Suppressor macrophage treated with lipopolysaccharide for 1 hour (primary cell): ENCODE measurements at regions not wholly inside any gene's neighbourhood (a gene's known extent, or its start where the extent isn't known, plus 50 kb on each side); places are given as distances from the start of the nearest gene placed in this dataset.

Experiments
- DNase-seq, 3 donors: peaks; one replicate each; pipeline ENCODE4 v3.0.0-alpha.2; 2020 to 2022

- DNase-seq = no peak
These were observed 865.2 kb downstream of the SORCS3 start for GRCh38 chr10:105506262-105506661.

GRCh38 chr10:105503714-105504113 is 862.6 kb downstream of the SORCS3 start:
- no peak for DNase-seq

GRCh38 chr10:105502058-105502457 is 861.0 kb downstream of the SORCS3 start:
- no peak for DNase-seq

DNA sequence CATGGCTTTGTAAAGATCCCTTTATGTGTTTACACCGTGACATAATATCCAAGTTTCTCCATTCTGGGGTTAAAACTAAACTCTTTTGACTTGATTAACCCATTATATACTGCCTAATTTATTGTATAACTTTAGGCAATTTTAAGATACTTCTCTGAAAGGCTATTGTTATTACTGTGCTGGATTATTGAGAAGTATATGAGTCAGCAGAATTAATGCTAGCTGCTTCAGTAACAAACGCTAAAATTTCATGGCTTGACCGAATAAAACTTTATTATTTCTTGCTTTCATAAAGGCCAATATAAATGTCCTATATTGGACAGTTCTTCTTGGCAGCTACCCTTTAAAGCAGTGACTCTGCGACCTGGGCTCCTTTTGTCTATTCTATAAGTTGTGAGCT is 853.9 kb downstream of the SORCS3 start:
- DNase-seq = no peak

DNA sequence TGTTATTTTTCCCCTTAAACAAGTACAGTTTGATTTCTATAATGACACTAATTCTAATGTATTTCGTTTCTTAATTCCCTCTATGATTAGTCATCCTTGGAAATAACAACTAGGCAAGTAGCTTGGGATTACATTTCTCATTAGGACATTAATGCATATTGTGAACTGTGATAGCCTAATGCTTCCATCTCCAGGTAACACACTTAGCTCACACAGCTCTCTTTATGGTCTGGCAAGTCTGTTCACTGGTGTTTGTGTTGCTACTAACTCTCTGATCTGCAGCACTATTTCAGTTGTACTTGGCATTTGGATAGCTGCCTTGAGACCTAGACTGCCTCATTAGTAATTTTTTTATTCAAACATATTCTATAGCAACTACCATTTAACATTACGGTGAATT is 853.2 kb downstream of the SORCS3 start:
- DNase-seq = no peak

DNA sequence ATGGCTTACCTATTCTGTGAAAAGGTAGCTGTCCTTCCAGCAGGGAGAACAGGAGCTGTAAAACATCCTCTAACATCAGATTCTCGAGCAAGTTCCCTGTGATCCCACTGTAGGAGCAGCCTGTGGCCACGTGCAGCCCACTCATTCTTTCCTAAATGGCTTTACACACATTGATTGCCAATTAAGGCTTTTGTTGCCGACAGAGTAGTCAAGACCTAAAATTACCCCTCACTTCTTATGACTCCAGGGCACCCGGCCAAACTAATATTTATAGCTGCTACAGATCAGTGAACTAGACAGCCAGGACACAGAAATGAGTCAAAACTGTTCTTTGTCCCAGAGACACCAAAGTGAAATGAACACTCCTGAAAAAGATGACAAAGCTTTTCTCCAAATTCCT is 832.1 kb downstream of the SORCS3 start:
- no peak for DNase-seq

- no peak for DNase-seq
These were observed 827.7 kb downstream of the SORCS3 start for GRCh38 chr10:105468759-105469158.

- DNase-seq = no peak
These were observed 825.4 kb downstream of the SORCS3 start for GRCh38 chr10:105466521-105466920.

GRCh38 chr10:105434970-105435369 is 793.9 kb downstream of the SORCS3 start:
- DNase-seq = no peak

GRCh38 chr10:105413997-105414396 is 772.9 kb downstream of the SORCS3 start:
- DNase-seq = no peak

GRCh38 chr10:105409370-105409769 is 768.3 kb downstream of the SORCS3 start:
- no peak for DNase-seq

DNA sequence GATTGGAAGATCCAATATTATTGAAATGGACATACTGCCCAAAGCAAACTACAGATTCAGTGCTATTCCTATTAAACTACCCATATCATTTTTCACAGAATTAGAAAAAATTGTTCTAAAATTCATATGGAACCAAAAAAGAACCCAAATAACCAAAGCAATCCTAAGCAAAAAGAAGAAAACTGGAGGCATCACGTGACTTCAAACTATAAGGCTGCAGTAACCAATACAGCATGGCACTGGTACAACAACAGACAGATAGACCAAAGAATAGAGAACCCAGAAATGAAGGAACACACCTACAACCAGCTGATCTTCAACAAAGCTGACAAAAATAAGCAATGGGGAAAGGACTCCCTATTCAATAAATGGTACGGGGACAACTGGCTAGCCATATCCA is 765.4 kb downstream of the SORCS3 start:
- no peak for DNase-seq

DNA sequence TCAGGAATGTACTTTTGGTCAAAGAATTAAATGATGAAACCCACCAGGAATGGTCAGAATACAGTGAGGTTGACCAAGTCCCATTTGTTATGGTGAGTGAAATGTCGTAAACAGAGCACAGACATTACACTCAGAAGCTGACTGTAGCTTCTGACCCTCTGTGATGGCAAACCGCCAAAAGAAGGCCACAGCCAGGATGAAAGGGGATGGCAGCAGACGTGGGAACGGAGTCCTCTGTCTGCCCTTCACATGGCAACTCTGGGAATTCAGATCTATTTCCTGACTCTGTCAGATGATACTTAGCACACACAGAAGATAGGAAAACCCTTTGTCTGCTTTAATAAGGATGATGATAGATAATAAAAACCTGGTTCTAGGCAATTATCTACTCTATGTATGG is 757.1 kb downstream of the SORCS3 start:
- no peak for DNase-seq

GRCh38 chr10:105391670-105392351 is 750.7 kb downstream of the SORCS3 start:
- no peak for DNase-seq

DNA sequence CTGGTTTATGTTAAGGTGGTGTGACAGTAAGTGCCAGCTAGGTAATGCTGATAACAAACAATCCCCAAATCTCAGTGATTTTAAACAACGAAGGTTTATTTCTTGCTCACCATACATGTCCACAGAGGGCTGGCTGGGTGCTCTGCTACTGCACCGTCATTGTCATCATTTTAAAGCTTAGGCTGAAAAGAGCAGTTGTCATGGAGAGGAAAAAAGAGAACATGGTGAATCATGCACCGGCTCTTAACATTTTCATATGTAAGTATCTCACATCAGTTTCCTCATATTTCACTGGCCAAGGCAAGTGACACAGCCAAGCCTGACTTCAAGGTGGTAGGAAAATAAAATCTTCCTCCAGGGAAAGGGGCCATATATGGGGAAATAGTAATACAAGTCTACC is 746.9 kb downstream of the SORCS3 start:
- DNase-seq = no peak

DNA sequence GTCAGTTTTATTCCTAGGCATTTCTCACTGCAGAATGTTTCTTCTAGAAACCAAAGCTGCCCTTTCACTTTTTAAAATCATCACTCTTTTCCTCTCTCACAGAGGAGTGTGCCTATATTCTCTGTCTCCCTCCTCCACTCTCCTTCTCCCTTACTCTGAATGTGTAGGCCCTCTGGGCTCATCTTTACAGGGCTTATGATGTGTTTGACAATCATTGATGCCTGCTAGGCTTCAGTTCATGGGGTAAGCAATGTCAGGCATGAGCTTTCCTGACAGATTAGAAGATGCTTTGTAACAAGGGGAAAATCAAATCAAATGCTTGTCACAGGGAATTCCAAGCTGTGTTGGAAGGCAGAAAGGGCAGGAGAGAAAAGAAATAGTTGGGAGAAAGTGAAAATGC is 742.9 kb downstream of the SORCS3 start:
- DNase-seq = no peak

DNA sequence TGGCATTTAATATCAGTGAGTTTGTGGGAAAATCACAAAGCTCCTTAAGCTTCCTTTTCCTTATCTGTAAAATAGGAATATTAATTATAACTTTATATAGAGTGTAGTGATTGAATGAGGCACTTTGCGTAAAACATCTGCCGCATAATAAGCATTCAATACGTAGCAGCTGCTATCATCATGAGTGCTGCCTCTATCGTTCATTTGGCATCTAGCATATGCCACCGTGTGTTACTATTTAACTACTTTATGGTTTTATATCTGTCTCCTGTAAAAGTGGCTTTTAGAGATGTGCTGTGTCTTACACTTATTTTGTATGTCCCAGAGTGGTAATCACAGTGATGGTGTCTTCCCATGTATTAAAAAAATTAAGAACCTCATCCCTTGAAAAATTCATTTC is 729.6 kb downstream of the SORCS3 start:
- no peak for DNase-seq

- DNase-seq = no peak
These were observed 718.6 kb downstream of the SORCS3 start for GRCh38 chr10:105359708-105360107.

GRCh38 chr10:105358911-105359310 is 717.8 kb downstream of the SORCS3 start:
- no peak for DNase-seq

DNA sequence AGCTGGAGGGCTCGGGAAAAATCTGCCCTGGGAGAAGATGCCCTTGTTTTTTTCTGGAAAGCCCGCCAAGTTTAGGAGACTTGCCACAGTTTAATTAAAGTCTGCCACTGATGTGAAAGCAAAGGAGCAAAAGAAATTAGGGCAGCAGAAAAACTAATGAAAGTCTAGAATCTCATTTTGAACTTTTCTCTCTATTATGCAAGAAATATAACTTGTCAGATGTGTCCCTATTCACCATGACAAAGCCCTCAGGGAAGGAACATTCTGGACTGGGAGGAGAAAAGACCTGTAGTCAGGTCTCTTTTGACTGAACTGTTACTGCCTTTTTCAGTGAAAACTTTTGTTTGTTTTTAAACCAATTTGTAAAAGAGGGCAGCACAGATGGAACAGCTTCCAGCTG is 715.5 kb downstream of the SORCS3 start:
- no peak for DNase-seq

GRCh38 chr10:105354010-105354409 is 712.9 kb downstream of the SORCS3 start:
- DNase-seq = no peak

- no peak for DNase-seq
These were observed 711.7 kb downstream of the SORCS3 start for GRCh38 chr10:105352827-105353226.

DNA sequence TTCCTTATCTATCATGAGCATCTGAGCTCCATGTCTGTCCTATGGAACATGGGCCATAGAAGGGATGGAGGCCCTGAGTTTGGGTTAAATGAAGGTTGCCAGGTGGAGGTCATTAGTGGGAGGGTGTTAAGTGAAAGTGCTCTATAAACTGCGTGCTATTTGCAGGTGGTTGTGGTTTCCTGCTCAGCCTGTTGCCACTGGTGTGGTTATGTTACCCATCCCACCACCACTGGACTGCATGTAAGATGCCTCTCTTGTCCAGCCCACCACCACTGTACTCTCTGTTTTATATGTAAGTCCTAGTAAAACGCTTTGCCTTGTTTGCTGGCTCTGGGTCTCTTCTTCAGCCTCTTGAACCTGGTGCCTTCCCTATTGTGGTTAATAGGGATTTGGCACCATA is 711.2 kb downstream of the SORCS3 start:
- DNase-seq = no peak

GRCh38 chr10:105351187-105351586 is 710.1 kb downstream of the SORCS3 start:
- no peak for DNase-seq

- no peak for DNase-seq
These were observed 706.4 kb downstream of the SORCS3 start for GRCh38 chr10:105347487-105347886.

DNA sequence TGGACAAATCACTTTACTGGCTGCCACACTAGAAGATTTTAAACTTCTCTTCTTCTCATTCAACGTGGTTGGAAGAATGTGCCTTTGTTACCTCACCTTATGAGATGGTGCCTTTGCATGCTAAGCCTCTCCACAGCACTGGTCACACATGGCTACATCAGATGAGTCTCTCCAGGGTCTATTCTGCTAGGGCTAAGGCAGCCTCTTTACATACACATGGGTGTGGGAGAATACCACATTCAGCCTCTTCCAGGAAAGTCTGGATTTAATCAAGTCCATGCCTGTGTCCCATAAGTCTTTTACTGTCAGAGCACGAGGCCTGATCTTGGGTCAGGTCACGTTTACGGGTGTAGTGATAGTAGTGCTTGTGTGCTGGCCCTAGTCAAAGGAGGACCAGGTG is 701.5 kb downstream of the SORCS3 start:
- no peak for DNase-seq
